GM21367 (cell line): ENCODE measurements at regions not wholly inside any gene's neighbourhood (a gene's known extent, or its start where the extent isn't known, plus 50 kb on each side); places are given as distances from the start of the nearest gene placed in this dataset.
"Not testable (repeated sequence)": the region's sequence is repeated elsewhere in the genome, so short reads cannot be mapped to it uniquely, and the experiment has no call there.

Source experiments
- ATAC-seq: cut with Tn5 transposase; IDR thresholded peaks from one replicate; pipeline ENCODE4 v1.9.1; 2021; ENCODE audit not compliant: unreplicated experiment

DNA sequence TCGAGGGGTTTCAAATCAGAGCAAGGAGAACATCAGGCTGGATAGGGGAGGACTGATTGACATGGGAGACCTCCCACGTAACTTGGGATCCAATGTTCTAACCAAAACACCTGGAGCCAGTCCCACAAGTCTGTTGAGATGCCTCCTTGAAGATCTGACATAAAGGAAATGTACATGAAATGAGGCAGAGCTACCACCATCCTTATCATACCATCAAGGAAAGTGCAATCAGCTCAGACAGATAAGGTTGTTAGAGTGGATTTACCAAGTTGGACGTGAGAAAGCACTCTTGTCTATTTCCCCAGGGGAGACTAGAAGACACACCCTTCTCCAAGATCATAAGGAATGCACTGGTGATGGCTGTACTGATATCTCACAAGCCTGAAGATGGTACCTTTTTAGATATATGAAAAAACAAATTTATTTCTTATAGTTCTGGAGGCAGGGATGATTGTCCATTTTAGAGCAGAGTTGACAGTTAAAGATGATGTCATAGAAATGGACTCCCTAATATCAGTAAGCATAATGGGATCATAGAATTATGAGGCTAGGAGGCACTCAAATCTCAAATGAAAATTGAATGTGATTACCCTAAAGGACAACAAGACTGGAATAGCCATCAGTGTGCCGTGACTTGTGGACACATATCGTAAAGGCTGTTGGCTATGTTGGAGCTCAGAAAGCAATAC is 129.1 kb upstream of the RAB4A start:
- no peak for ATAC-seq

GRCh38 chr1:229142471-229142870 is 128.4 kb upstream of the RAB4A start:
- ATAC-seq: no peak

GRCh38 chr1:229146647-229147046 is 124.3 kb upstream of the RAB4A start:
- ATAC-seq: no peak

DNA sequence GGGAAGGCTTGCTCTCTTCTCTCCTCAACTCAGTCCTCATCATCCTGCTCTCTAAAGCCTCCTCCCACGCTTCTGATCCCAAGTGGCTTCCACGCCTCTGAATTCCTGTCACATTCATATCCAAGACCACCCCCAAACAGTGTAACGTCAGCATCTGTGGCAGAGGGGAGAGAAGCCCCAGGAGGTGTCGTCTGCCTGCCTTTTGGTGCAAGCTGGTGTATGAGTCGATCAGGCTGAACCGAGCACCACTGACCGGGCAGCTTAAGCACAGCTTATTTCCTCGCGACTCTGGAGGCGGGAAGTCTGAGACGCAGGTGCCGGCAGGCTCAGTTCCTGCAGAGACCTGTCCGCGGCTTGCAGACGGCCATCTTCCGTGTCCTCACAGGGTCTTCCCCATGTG is 123.8 kb upstream of the RAB4A start:
- no peak for ATAC-seq

DNA sequence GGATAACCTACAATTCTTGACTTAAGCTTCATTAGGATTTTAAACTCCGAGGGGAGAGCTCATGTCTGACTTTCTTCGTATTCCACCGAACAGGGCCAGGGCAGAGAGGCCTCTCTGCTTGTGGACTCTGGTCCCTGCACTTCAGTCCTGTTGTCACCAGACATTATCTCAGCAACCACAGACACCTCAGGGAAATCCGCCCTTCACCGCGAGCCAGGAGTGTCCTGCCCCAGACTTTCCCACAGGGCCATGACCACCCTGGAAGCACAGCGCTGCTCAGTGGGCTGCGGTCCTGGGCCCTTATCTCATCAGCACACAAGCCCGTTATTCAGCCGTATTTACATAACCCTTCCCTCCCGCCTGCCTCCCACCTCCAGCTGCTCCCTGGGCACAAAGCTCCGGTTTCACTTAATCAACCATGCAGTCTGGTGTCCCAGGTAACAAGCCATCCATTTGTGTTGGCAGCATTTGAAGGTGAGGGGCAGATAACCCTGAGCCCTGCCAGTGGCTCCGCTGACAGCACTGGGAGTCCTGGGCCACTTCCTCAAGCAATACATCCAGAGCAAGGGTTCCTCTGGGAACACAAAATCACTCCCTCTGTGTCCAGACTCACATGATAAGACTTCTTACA is 122.8 kb upstream of the RAB4A start:
- no peak for ATAC-seq

DNA sequence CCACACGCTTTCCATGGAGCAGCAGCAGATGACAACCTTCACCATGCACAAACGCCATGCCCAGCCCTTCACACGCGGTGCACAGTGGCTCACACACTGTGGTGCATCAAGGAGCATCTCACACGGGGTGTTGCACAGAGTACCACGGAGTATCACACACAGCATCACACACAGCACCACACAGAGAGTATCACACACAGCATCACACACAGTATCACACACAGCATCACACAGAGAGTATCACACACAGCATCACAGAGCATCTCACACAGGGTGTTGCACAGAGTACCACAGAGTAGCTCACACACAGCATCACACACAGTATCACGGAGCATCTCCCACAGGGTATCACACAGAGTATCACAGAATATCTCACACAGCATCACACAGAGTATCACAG is 122.2 kb upstream of the RAB4A start:
- ATAC-seq: no peak

- no peak for ATAC-seq
Observed at GRCh38 chr1:229149435-229149834, 121.5 kb upstream of the RAB4A start.

DNA sequence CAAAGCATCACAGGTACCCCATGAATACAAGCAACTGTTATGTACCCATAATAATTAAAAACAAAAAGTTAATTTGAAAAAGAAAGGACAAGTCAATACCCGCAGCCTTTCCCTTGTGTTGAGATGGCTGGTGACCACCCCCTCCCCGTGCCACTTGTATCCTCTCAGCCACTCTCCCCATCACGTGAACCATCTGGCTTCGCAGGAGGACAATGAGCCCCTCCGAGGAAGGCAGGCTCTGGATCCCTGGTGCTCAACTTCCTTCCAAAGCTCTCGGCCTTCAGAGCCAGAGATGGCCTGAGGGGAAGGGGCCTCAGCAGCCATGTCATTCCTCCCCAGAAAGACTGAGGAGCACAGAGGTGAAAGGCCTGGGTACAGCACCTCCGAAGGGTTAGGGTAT is 120.4 kb upstream of the RAB4A start:
- no peak for ATAC-seq

GRCh38 chr1:229151412-229151811 is 119.5 kb upstream of the RAB4A start:
- not testable (repeated sequence) for ATAC-seq

GRCh38 chr1:229152311-229152710 is 118.6 kb upstream of the RAB4A start:
- no peak for ATAC-seq

- no peak for ATAC-seq
Observed at GRCh38 chr1:229153955-229154548, 116.9 kb upstream of the RAB4A start.

GRCh38 chr1:229154811-229155210 is 116.1 kb upstream of the RAB4A start:
- no peak for ATAC-seq

- ATAC-seq: no peak
Observed at GRCh38 chr1:229155472-229155871, 115.4 kb upstream of the RAB4A start.

DNA sequence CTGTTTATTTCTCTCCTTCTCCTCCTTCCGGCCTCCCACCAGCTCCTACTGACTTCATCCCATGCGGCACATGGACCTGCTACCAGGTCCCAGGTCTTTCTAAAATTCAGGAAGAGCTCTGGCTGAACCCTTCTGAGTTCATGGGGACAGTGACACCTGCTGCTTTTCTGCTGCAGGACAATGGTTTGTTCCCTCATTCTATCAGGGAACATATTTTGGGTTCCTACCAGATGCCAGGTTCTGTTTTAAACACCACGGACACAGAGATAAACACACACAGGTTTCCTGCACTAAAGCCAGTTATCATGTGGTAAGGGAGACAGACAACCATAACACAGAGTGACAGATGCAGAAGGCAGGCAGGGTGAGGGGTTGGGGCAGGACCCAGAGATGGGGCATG is 114.0 kb upstream of the RAB4A start:
- no peak for ATAC-seq

- no peak for ATAC-seq
Observed at GRCh38 chr1:229157480-229157879, 113.4 kb upstream of the RAB4A start.

DNA sequence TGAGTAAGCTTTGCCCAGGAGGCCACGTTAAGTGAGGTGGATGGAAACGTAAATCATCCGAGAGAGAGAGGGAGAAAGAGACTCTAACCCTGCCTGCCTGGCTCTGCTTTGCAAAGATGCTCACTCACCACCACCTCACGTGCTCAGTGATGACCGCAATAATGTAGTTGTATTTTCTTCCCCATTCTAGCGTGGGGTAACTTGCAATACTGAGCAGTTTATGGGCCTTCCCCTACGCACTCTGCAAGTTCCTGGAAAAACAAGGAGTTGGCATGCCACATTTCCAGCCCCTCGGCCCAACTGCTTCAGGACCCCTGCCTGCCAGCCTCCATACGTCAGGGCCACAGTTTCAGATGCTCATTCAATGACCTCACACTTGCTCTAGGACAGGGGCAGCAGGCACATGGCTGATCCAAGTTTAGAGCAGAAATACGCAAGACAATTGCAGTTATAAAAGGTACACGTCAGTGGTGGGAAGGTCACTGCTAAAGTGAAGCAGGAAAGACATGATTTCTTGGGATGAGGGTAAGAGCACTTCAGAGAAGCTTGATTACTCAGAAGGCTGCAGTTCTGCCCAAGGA is 112.5 kb upstream of the RAB4A start:
- ATAC-seq: no peak

- ATAC-seq: no peak
Observed at GRCh38 chr1:229158927-229159326, 112.0 kb upstream of the RAB4A start.

- no peak for ATAC-seq
Observed at GRCh38 chr1:229159668-229160544, 111.0 kb upstream of the RAB4A start.

DNA sequence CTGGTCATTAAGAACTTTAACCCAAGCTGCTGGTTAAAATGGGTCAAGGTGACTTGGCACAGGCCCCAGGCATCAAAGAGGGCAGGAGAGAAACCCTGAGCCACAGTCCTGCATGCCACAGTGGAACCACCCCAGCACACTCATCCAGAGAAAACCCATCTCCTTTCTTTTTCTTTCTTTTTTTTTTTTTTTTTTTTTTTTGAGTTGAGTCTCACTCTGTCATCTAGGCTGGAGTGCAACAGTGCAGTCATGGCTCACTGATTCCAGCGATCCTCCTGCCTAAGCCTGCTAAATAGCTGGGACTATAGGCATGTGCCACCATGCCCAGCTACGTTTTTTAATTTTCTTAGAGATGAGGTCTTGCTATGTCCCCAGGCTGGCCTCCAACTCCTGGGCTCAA is 109.2 kb upstream of the RAB4A start:
- no peak for ATAC-seq

DNA sequence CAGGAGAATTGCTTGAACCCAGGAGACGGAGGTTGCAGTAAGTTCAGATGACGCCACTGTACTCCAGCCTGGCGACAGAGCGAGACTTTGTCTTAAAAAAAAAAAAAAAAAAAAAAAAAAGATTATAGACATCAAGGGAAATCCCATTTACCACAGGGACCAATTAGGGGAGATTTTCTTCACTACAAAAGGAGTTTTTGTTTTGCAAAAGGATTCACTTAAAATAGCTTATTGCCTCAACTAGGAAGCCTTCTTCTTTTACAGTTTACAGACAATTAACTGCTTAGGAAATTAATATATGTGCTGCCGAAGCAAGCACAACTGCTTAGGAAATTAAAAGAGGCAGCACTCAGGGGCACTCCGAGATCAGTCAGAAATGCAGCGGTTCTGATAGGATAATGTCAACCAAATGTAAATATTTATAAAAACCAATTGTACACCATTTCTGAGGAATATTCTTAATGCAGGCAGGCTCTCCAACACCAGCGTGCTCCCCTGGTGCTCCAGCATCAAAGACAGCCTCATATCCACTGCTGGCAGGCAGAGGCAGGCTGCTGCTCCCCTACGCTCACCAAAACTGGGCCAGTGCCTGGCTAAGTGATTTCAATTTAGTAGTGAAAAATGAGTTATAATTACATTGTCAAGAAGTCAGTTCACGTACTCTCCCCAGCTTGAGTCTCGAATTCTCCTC is 107.9 kb upstream of the RAB4A start:
- ATAC-seq: no peak

- ATAC-seq: no peak
Observed at GRCh38 chr1:229164348-229164747, 106.6 kb upstream of the RAB4A start.
